ENCODE measurements at regions not wholly inside any gene's neighbourhood (a gene's known extent, or its start where the extent isn't known, plus 50 kb on each side); places are given as distances from the start of the nearest gene placed in this dataset.

GRCh38 chr1:110816945-110817344 is 56.0 kb upstream of the CD53 start:
- no peak for DNase-seq
- intact Hi-C loops (cut with DNase I) = no loop called here
- no peaks in the 10 kb centered on the region for H3K9me3 ChIP-seq
- H3K4me3 ChIP-seq = no peak overlapping the region
- H3K36me3 ChIP-seq = no peaks in the 10 kb centered on the region
- no peak overlapping the region for H3K27ac ChIP-seq
- H3K4me1 ChIP-seq (ENCODE audit: insufficient read depth) = no peaks in the 10 kb centered on the region
- 66 to 77% (median 74%) methylated on average over 3 of the region's 3 CpGs for WGBS, 3 donors
- H3K27me3 ChIP-seq = no peaks in the 10 kb centered on the region
- no peak for TF ChIP-seq CTCF (IDR thresholded peaks at IDR 0.05)
- TF ChIP-seq EP300 (IDR thresholded peaks at IDR 0.05) = no peak
- no peak for TF ChIP-seq POLR2A (IDR thresholded peaks at IDR 0.05)

GRCh38 chr1:110811529-110811928 is 61.4 kb upstream of the CD53 start:
- H3K27me3 ChIP-seq = no peaks in the 10 kb centered on the region

GRCh38 chr1:110800079-110800478 is 72.9 kb upstream of the CD53 start:
- Histone ChIP-seq H3K9me3 (no peaks in the 10 kb centered on the region), H3K4me1 (ENCODE audit: insufficient read depth) (no peaks in the 10 kb centered on the region), H3K36me3 (no peaks in the 10 kb centered on the region), H3K27ac (no peak overlapping the region), H3K27me3 (no peaks in the 10 kb centered on the region), H3K4me3 (no peak overlapping the region)
- WGBS, 3 donors = 43 to 61% (median 56%) methylated on average over 2 of the region's 2 CpGs
- intact Hi-C loops (cut with DNase I) = no loop called here
- DNase-seq = no peak
- TF ChIP-seq POLR2A (IDR thresholded peaks at IDR 0.05) = no peak
- no peak for TF ChIP-seq EP300 (IDR thresholded peaks at IDR 0.05)
- TF ChIP-seq CTCF (IDR thresholded peaks at IDR 0.05) = no peak

More at GRCh38 chr1:110811529-110811928, 61.4 kb upstream of the CD53 start:
- no peaks in the 10 kb centered on the region for H3K36me3 ChIP-seq
- TF ChIP-seq EP300 (IDR thresholded peaks at IDR 0.05) (no peak), CTCF (IDR thresholded peaks at IDR 0.05) (no peak)
- no peak for DNase-seq
- intact Hi-C loops (cut with DNase I) = no loop called here
- H3K27ac ChIP-seq = no peak overlapping the region
- no peak overlapping the region for H3K4me3 ChIP-seq
- H3K4me1 ChIP-seq (ENCODE audit: insufficient read depth) = no peaks in the 10 kb centered on the region
- 7 to 22% (median 12%) methylated on average over 1 of the region's 1 CpG for WGBS, 3 donors
- no peaks in the 10 kb centered on the region for H3K9me3 ChIP-seq

- H3K4me1 ChIP-seq (ENCODE audit: insufficient read depth) = no peaks in the 10 kb centered on the region
- 63 to 74% (median 67%) methylated on average over 3 of the region's 3 CpGs for WGBS, 3 donors
- H3K27ac ChIP-seq = no peak overlapping the region
- intact Hi-C loops (cut with DNase I) = no loop called here
- no peaks in the 10 kb centered on the region for H3K36me3 ChIP-seq
- no peak for DNase-seq
- H3K27me3 ChIP-seq = no peaks in the 10 kb centered on the region
- H3K9me3 ChIP-seq = no peaks in the 10 kb centered on the region
- H3K4me3 ChIP-seq = no peak overlapping the region
- TF ChIP-seq CTCF (IDR thresholded peaks at IDR 0.05) = no peak
- TF ChIP-seq EP300 (IDR thresholded peaks at IDR 0.05) = no peak
- TF ChIP-seq POLR2A (IDR thresholded peaks at IDR 0.05) = no peak
These were observed 74.2 kb upstream of the CD53 start for GRCh38 chr1:110798691-110799256.
